Coronary artery (tissue), 2 donors: ENCODE measurements at regions not wholly inside any gene's neighbourhood (a gene's known extent, or its start where the extent isn't known, plus 50 kb on each side); places are given as distances from the start of the nearest gene placed in this dataset.

ENCODE experiments used
- DNase-seq: peaks from one replicate; pipeline ENCODE4 v3.0.0-alpha.2; 2017; ENCODE audit warnings: low spot score
- H3K27ac ChIP-seq, 2 donors: fragments of 200-600 bp; sonication (generic); one replicate each; pipeline ENCODE4 v1.5.1; 2016 to 2019
- H3K4me3 ChIP-seq: fragments of 200-600 bp; sonication (generic); 2 replicates; pipeline ENCODE4 v1.5.1; 2016; ENCODE audit warnings: mild to moderate bottlenecking, moderate library complexity
- CTCF ChIP-seq: fragments of 200-600 bp; sonication (generic); IDR thresholded peaks from one replicate; pipeline ENCODE4 v1.5.1; 2019; ENCODE audit warnings: antibody characterized with exemption

- no peak for TF ChIP-seq CTCF
- Histone ChIP-seq H3K4me3 (no peak overlapping the region), H3K27ac (no peak overlapping the region)
- DNase-seq = no peak
Measured at GRCh38 chr1:58926152-58926551, 142.3 kb upstream of the JUN start.

GRCh38 chr1:58927041-58927721, 143.3 kb upstream of the JUN start:
- no peak for TF ChIP-seq CTCF

GRCh38 chr1:58927722-58928085, 143.9 kb upstream of the JUN start:
- no peak for DNase-seq
- TF ChIP-seq CTCF = no peak
- H3K4me3 ChIP-seq = no peak overlapping the region
- H3K27ac ChIP-seq = no peak overlapping the region

More at GRCh38 chr1:58927041-58927721, 143.3 kb upstream of the JUN start:
- H3K27ac ChIP-seq = no peak overlapping the region
- no peak for DNase-seq
- H3K4me3 ChIP-seq = no peak overlapping the region

- no peak overlapping the region for H3K4me3 ChIP-seq
- TF ChIP-seq CTCF = no peak
- H3K27ac ChIP-seq = no peak overlapping the region
- no peak for DNase-seq
Measured at GRCh38 chr1:58928514-58928913, 144.7 kb upstream of the JUN start.

GRCh38 chr1:58929671-58930325, 146.0 kb upstream of the JUN start:
- no peak overlapping the region for H3K27ac ChIP-seq
- no peak for DNase-seq

GRCh38 chr1:58931024-58931423, 147.2 kb upstream of the JUN start:
- no peak for TF ChIP-seq CTCF
- H3K27ac ChIP-seq = no peak overlapping the region
- H3K4me3 ChIP-seq = no peak overlapping the region
- DNase-seq = no peak

More at GRCh38 chr1:58929671-58930325, 146.0 kb upstream of the JUN start:
- no peak for TF ChIP-seq CTCF
- H3K4me3 ChIP-seq = no peak overlapping the region

- no peak overlapping the region for H3K27ac ChIP-seq
- no peak for DNase-seq
- no peak overlapping the region for H3K4me3 ChIP-seq
- TF ChIP-seq CTCF = no peak
Measured at GRCh38 chr1:58931756-58932155, 147.9 kb upstream of the JUN start.
